ENCODE measurements at regions not wholly inside any gene's neighbourhood (a gene's known extent, or its start where the extent isn't known, plus 50 kb on each side); places are given as distances from the start of the nearest gene placed in this dataset.

GRCh38 chr10:36547965-36548364, 577.4 kb upstream of the ANKRD30A start:
- Histone ChIP-seq H4K20me1 (ENCODE audit: insufficient read depth, low read length) (no peaks in the 10 kb centered on the region), H3K79me2 (ENCODE audit: low read length) (no peaks in the 10 kb centered on the region), H2AFZ (ENCODE audit: low read depth, low read length) (no peak overlapping the region), H3K9me3 (ENCODE audit: insufficient read depth, low read length) (no peaks in the 10 kb centered on the region), H3K4me2 (ENCODE audit: low read length) (no peak overlapping the region), H3K4me1 (ENCODE audit: low read length) (no peaks in the 10 kb centered on the region), H3K9ac (ENCODE audit: low read length) (no peak overlapping the region), H3K27me3 (ENCODE audit: low read depth, low read length) (no peaks in the 10 kb centered on the region), H3K27ac (ENCODE audit: low read length) (no peak overlapping the region), H3K36me3 (replicated peaks; ENCODE audit: low read depth, low read length) (no peaks in the 10 kb centered on the region), H3K4me3 (ENCODE audit: low read length) (no peak overlapping the region)
- no peak for TF ChIP-seq CTCF (IDR thresholded peaks at IDR 0.05; ENCODE audit: low read depth, low read length)
- no peak for TF ChIP-seq EZH2phosphoT487 (IDR thresholded peaks at IDR 0.05; ENCODE audit: low read depth)

GRCh38 chr10:36542493-36542892, 582.9 kb upstream of the ANKRD30A start:
- Histone ChIP-seq H3K9me3 (ENCODE audit: insufficient read depth, low read length) (no peaks in the 10 kb centered on the region), H3K79me2 (ENCODE audit: low read length) (no peaks in the 10 kb centered on the region), H3K4me1 (ENCODE audit: low read length) (no peaks in the 10 kb centered on the region), H3K4me2 (ENCODE audit: low read length) (no peak overlapping the region), H2AFZ (ENCODE audit: low read depth, low read length) (no peak overlapping the region), H3K27me3 (ENCODE audit: low read depth, low read length) (no peaks in the 10 kb centered on the region), H4K20me1 (ENCODE audit: insufficient read depth, low read length) (no peaks in the 10 kb centered on the region), H3K27ac (ENCODE audit: low read length) (no peak overlapping the region), H3K9ac (ENCODE audit: low read length) (no peak overlapping the region), H3K4me3 (ENCODE audit: low read length) (no peak overlapping the region), H3K36me3 (replicated peaks; ENCODE audit: low read depth, low read length) (no peaks in the 10 kb centered on the region)
- TF ChIP-seq CTCF (IDR thresholded peaks at IDR 0.05; ENCODE audit: low read depth, low read length) (no peak), EZH2phosphoT487 (IDR thresholded peaks at IDR 0.05; ENCODE audit: low read depth) (no peak)

- Histone ChIP-seq H3K27me3 (ENCODE audit: low read depth, low read length) (peaks cover 2% of the 10 kb centered on the region; the same call in 1 of the 2 replicates), H3K4me3 (ENCODE audit: low read length) (no peak overlapping the region), H3K4me2 (ENCODE audit: low read length) (no peak overlapping the region), H3K79me2 (ENCODE audit: low read length) (no peaks in the 10 kb centered on the region), H4K20me1 (ENCODE audit: insufficient read depth, low read length) (no peaks in the 10 kb centered on the region), H3K9ac (ENCODE audit: low read length) (no peak overlapping the region), H3K36me3 (replicated peaks; ENCODE audit: low read depth, low read length) (no peaks in the 10 kb centered on the region), H3K9me3 (ENCODE audit: insufficient read depth, low read length) (no peaks in the 10 kb centered on the region), H2AFZ (ENCODE audit: low read depth, low read length) (no peak overlapping the region), H3K27ac (ENCODE audit: low read length) (no peak overlapping the region), H3K4me1 (ENCODE audit: low read length) (no peaks in the 10 kb centered on the region)
- TF ChIP-seq CTCF (IDR thresholded peaks at IDR 0.05; ENCODE audit: low read depth, low read length) = no peak
- no peak for TF ChIP-seq EZH2phosphoT487 (IDR thresholded peaks at IDR 0.05; ENCODE audit: low read depth)
Measured at GRCh38 chr10:36540611-36541010, 584.8 kb upstream of the ANKRD30A start.

DNA sequence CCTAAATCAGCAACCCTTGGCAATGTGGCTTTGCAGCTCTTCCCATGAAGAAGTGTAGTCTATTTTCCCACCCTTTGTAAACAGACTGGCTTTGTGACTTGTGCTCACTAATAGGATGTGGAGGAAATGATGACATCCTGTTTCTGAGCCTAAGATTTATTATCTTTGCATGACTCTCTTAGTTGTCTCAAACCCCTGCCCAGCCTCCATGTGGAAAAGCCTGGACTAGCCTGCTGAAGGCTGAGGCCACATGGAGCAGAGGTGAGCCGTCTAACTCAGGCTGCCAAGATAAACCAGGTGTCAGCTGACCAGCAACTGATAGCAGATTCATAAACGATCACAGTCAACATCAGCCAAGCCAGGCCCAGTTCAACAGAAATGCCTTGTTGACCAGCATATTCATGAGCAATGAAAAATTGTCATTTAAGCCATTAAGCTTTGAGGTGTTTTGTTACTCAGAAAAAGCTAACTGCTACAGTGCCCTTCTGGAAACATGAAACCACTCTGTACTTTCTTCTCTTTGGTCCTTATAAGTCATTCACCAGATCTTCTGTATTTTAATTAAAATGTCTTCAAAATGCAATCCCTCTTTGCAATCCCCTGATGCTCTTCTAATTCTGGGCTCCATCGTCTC, 586.3 kb upstream of the ANKRD30A start:
- Histone ChIP-seq H3K9ac (ENCODE audit: low read length) (no peak overlapping the region), H3K9me3 (ENCODE audit: insufficient read depth, low read length) (no peaks in the 10 kb centered on the region), H3K27me3 (ENCODE audit: low read depth, low read length) (peaks cover 9% of the 10 kb centered on the region), H4K20me1 (ENCODE audit: insufficient read depth, low read length) (no peaks in the 10 kb centered on the region), H3K36me3 (replicated peaks; ENCODE audit: low read depth, low read length) (no peaks in the 10 kb centered on the region), H3K4me1 (ENCODE audit: low read length) (peaks cover 14% of the 10 kb centered on the region), H3K4me2 (ENCODE audit: low read length) (no peak overlapping the region), H3K4me3 (ENCODE audit: low read length) (no peak overlapping the region), H2AFZ (ENCODE audit: low read depth, low read length) (no peak overlapping the region), H3K27ac (ENCODE audit: low read length) (no peak overlapping the region), H3K79me2 (ENCODE audit: low read length) (no peaks in the 10 kb centered on the region)
- TF ChIP-seq EZH2phosphoT487 (IDR thresholded peaks at IDR 0.05; ENCODE audit: low read depth) (no peak), CTCF (IDR thresholded peaks at IDR 0.05; ENCODE audit: low read depth, low read length) (no peak)

Measured in OCI-LY3 (cell line).